Adrenal gland (tissue), 9 donors: ENCODE measurements at regions not wholly inside any gene's neighbourhood (a gene's known extent, or its start where the extent isn't known, plus 50 kb on each side); places are given as distances from the start of the nearest gene placed in this dataset.
"Not testable (repeated sequence)": the region's sequence is repeated elsewhere in the genome, so short reads cannot be mapped to it uniquely, and the experiment has no call there.

Experiments used
- DNase-seq, 7 donors: peaks; one replicate each; pipeline ENCODE4 v3.0.0-alpha.2; 2019 to 2020
- H3K27ac ChIP-seq, 5 donors: fragments of 200-600 bp; sonication (generic) in 4 of 5; 1 replicate in 3 of 5; 2 replicates in 2 of 5; pipeline versions ENCODE4 v1.5.1 to v1.8.0; 2016 to 2020; ENCODE audit warnings: mild to moderate bottlenecking in 1 of 5
- H3K27me3 ChIP-seq: fragments of 200-600 bp; 2 replicates; pipeline ENCODE4 v1.8.0; 2021
- H3K36me3 ChIP-seq, 2 donors: fragments of 200-600 bp; replicated peaks in 1 of 2; 1 replicate in 1 of 2; 2 replicates in 1 of 2; pipeline versions ENCODE4 v1.5.1 to v1.8.0; 2018 to 2022
- H3K4me1 ChIP-seq, 2 donors: fragments of 200-600 bp; replicated peaks in 1 of 2; 1 replicate in 1 of 2; 2 replicates in 1 of 2; pipeline versions ENCODE4 v1.5.1 to v1.8.0; 2018 to 2021
- H3K4me3 ChIP-seq, 4 donors: fragments of 200-600 bp; sonication (generic) in 3 of 4; one replicate each; pipeline ENCODE4 v1.5.1; 2016 to 2018
- H3K9me3 ChIP-seq, 3 donors: fragments of 200-600 bp; sonication (generic) in 1 of 3; replicated peaks in 1 of 3; 1 replicate in 2 of 3; 2 replicates in 1 of 3; pipeline versions ENCODE4 v1.5.1 to v1.8.0; 2016 to 2021
- POLR2A ChIP-seq, 2 donors: fragments of 450-650 bp; IDR thresholded peaks; one replicate each; pipeline ENCODE4 v1.6.1; 2017; ENCODE audit warnings: antibody characterized with exemption in 2 of 2, mild to moderate bottlenecking in 2 of 2, moderate library complexity in 1 of 2
- WGBS, 4 donors: extraction: QIAGEN DNeasy Blood & Tissue Kit in 2 of 4; methylation state at CpG; one replicate each; pipeline versions ENCODE4 v1.1.5 to v1.1.7; 2013 to 2017; 5-methylcytosine and 5-hydroxymethylcytosine counted together
- intact Hi-C, 2 donors: fragments of 100-400 bp; cut with DNase I; formaldehyde crosslinking; loops; one replicate each; pipeline versions ENCODE4 v1.14.1 to v1.15.0; 2022 to 2023
- TF ChIP-seq, protein P1 (sequence below), 6 experiments: fragments of 450-650 bp in 4 of 6; fragments of 200-600 bp in 2 of 6; sonication (generic) in 1 of 6; IDR thresholded peaks; 1 replicate in 5 of 6; 2 replicates in 1 of 6; pipeline versions ENCODE4 v1.5.1 to v1.8.0; 2016 to 2021; ENCODE audit warnings: antibody characterized with exemption in 6 of 6, mild to moderate bottlenecking in 2 of 6, moderate library complexity in 1 of 6
- donor health status: healthy with polysubstance abuse.
- donor health status: Bipolar disorder and iron deficiency.
- donor health status: DM: yes; HTN: yes; CAD: no.
- donor health status: DM: no; HTN: no; CAD: no.
- donor health status: DM: no; HTN: no; CAD: no.

DNA sequence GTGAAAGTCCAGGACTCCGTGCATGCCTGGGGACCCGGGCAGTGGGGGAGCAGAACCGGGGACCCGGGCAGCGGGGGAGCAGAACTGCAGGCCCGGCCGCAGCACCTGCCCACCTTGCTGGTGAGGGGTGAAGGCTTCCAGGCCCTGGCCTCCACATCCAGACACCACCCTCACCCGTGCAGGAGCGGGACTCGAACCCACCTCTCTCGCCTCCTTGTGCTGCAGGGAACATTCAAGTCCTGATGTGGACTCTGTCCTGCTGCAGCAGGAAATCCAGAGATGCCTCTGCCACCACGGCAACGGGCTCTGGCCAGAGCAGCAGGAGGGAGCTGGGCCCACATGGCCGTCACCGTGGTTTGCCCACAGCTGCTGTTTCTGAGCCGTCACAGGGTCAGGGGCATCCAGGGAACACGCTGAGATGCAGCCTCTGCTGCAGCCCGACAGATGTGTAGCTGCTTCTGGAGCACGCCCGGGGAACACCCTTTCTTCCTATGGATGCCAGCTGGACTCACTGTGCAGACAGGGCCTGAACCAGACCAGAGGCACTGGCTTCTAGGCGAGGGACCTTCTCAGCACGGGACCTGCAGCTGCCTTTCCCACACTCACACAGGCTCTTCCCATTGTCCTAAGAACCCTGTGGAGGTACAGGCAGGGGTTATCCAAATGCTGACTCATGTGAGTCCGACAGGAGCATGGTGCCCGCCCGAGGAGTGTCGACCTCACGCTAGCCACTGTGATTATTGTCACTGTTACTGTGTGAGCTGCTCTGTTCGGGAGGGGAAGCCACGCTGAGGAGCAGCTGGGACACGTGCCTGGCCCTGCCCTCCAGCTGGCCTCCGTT is 89.2 kb upstream of the CTDP1 start:
- H3K4me3 ChIP-seq = no peak overlapping the region
- 75 to 92% (median 82%) methylated on average over 14 to 31 of the region's 31 CpGs for WGBS, 4 donors
- TF ChIP-seq, protein P1, sequence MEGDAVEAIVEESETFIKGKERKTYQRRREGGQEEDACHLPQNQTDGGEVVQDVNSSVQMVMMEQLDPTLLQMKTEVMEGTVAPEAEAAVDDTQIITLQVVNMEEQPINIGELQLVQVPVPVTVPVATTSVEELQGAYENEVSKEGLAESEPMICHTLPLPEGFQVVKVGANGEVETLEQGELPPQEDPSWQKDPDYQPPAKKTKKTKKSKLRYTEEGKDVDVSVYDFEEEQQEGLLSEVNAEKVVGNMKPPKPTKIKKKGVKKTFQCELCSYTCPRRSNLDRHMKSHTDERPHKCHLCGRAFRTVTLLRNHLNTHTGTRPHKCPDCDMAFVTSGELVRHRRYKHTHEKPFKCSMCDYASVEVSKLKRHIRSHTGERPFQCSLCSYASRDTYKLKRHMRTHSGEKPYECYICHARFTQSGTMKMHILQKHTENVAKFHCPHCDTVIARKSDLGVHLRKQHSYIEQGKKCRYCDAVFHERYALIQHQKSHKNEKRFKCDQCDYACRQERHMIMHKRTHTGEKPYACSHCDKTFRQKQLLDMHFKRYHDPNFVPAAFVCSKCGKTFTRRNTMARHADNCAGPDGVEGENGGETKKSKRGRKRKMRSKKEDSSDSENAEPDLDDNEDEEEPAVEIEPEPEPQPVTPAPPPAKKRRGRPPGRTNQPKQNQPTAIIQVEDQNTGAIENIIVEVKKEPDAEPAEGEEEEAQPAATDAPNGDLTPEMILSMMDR (IDR thresholded peaks at IDR 0.05) = no peak
- TF ChIP-seq POLR2A (IDR thresholded peaks at IDR 0.05) = no peak
- H3K27me3 ChIP-seq = no peaks in the 10 kb centered on the region
- no peaks in the 10 kb centered on the region for H3K9me3 ChIP-seq
- no peak overlapping the region for H3K27ac ChIP-seq
- intact Hi-C loops = no loop called here
- H3K4me1 ChIP-seq = peaks cover 0 to 7% of the 10 kb centered on the region in 2 donors
- DNase-seq = no peak
- no peaks in the 10 kb centered on the region for H3K36me3 ChIP-seq

- Histone ChIP-seq H3K4me1 (peaks cover 0 to 7% of the 10 kb centered on the region in 2 donors), H3K27me3 (no peaks in the 10 kb centered on the region), H3K4me3 (no peak overlapping the region), H3K27ac (no peak overlapping the region), H3K9me3 (no peaks in the 10 kb centered on the region), H3K36me3 (no peaks in the 10 kb centered on the region)
- no peak for DNase-seq
- intact Hi-C loops = no loop called here
- TF ChIP-seq POLR2A (IDR thresholded peaks at IDR 0.05) = no peak
- TF ChIP-seq, protein P1 (IDR thresholded peaks at IDR 0.05) = no peak
- 69 to 82% (median 73%) methylated on average over 3 to 4 of the region's 4 CpGs for WGBS, 4 donors
Measured at GRCh38 chr18:79591032-79591308, 88.6 kb upstream of the CTDP1 start.

DNA sequence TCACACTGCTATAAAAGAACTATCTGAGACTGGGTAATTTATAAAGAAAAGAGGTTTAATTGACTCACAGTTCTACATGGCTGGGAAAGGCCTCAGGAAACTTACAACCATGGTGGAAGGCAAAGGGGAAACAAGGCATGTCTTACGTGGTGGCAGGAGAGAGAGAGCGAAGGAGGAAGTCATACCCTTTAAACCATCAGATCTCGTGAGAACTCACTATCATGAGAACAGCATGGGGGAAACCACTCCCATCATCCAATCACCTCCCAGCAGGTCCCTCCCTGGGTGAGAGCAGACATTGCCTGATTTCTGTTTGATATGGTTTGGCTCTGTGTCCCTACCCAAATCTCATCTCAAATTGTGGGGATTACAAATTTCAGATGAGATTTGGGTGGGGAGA is 86.9 kb upstream of the CTDP1 start:
- H3K27ac ChIP-seq, H3K4me3 ChIP-seq, H3K27me3 ChIP-seq, H3K9me3 ChIP-seq, intact Hi-C loops, H3K36me3 ChIP-seq, H3K4me1 ChIP-seq, DNase-seq: not testable (repeated sequence)
- WGBS, 4 donors = 71 to 74% (median 73%) methylated on average over 3 of the region's 3 CpGs

DNA sequence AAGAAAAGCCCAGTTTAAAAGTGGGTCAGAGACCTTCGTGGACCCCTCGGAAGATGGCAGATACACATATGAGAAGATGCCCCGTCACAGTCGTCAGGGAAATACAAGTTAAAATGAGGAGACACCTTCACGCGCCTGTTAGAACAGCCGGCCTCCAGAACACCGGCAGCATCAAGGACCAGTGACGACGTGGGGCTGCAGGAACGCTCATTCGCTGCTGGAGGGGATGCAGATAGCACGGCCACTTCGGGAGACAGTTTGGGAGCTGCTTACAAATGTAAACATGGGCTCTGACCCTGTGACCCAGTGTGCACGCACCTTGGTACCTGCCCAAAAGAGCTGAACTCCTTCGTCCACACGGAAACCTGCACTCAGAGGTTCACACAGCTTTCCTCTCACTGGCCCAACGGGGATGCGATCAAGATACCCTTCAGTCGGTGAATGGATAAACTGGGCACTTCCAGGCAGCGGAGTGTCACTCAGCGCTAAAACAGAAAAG is 83.7 kb upstream of the CTDP1 start:
- WGBS, 4 donors = 80 to 85% (median 81%) methylated on average over 16 to 22 of the region's 22 CpGs
- no peak overlapping the region for H3K4me3 ChIP-seq
- TF ChIP-seq, protein P1 (IDR thresholded peaks at IDR 0.05) = no peak
- TF ChIP-seq POLR2A (IDR thresholded peaks at IDR 0.05) = no peak
- DNase-seq = peak in 1 of 7 donors; percentile 10
- H3K4me1 ChIP-seq = no peaks in the 10 kb centered on the region
- intact Hi-C loops = no loop called here
- no peaks in the 10 kb centered on the region for H3K9me3 ChIP-seq
- H3K36me3 ChIP-seq = no peaks in the 10 kb centered on the region
- H3K27me3 ChIP-seq = peaks cover 7% of the 10 kb centered on the region
- no peak overlapping the region for H3K27ac ChIP-seq
